ENCODE measurements at regions not wholly inside any gene's neighbourhood (a gene's known extent, or its start where the extent isn't known, plus 50 kb on each side); places are given as distances from the start of the nearest gene placed in this dataset.
A peak's percentile ranks its signal among the peaks of the same experiment; 100 is the strongest.

GRCh38 chrX:99795495-99795894, 614.6 kb downstream of the PCDH19 start:
- no peaks in the 10 kb centered on the region for H3K27me3 ChIP-seq (ENCODE audit: insufficient read depth, insufficient read length)
- no peaks in the 10 kb centered on the region for H3K36me3 ChIP-seq (ENCODE audit: insufficient read depth, insufficient read length, low read length)
- no peak for TF ChIP-seq YY1 (IDR thresholded peaks at IDR 0.05; ENCODE audit: insufficient read depth, insufficient read length)
- no peak overlapping the region for H3K9ac ChIP-seq (ENCODE audit: insufficient read length, low read depth)
- H3K4me3 ChIP-seq (ENCODE audit: insufficient read length, low read depth) = no peak overlapping the region
- H3K9me3 ChIP-seq (ENCODE audit: insufficient read depth, low read length) = peaks cover 20% of the 10 kb centered on the region; the same call in 1 of the 2 replicates
- no peaks in the 10 kb centered on the region for H3K4me1 ChIP-seq (ENCODE audit: insufficient read depth, insufficient read length)
- no peak for DNase-seq (ENCODE audit: low read depth, low spot score)

- Histone ChIP-seq H3K4me1 (ENCODE audit: insufficient read depth, insufficient read length) (no peaks in the 10 kb centered on the region), H3K27me3 (ENCODE audit: insufficient read depth, insufficient read length) (no peaks in the 10 kb centered on the region), H3K9ac (ENCODE audit: insufficient read length, low read depth) (no peak overlapping the region), H3K4me3 (ENCODE audit: insufficient read length, low read depth) (no peak overlapping the region), H3K9me3 (ENCODE audit: insufficient read depth, low read length) (no peaks in the 10 kb centered on the region), H3K36me3 (ENCODE audit: insufficient read depth, insufficient read length, low read length) (no peaks in the 10 kb centered on the region)
- DNase-seq (ENCODE audit: low read depth, low spot score) = no peak
- no peak for TF ChIP-seq ZNF274 (IDR thresholded peaks at IDR 0.05; ENCODE audit: low read depth, low read length)
- no peak for TF ChIP-seq SUZ12 (IDR thresholded peaks at IDR 0.05; ENCODE audit: extremely low read depth, insufficient read depth, insufficient read length)
- no peak for TF ChIP-seq YY1 (IDR thresholded peaks at IDR 0.05; ENCODE audit: insufficient read depth, insufficient read length)
Measured at GRCh38 chrX:99782516-99783040, 627.5 kb downstream of the PCDH19 start.

- no peak overlapping the region for H3K4me3 ChIP-seq (ENCODE audit: insufficient read length, low read depth)
- TF ChIP-seq SUZ12 (IDR thresholded peaks at IDR 0.05; ENCODE audit: extremely low read depth, insufficient read depth, insufficient read length) = no peak
- TF ChIP-seq ZNF274 (IDR thresholded peaks at IDR 0.05; ENCODE audit: low read depth, low read length) = no peak
- no peak for TF ChIP-seq YY1 (IDR thresholded peaks at IDR 0.05; ENCODE audit: insufficient read depth, insufficient read length)
Measured at GRCh38 chrX:99777912-99778311, 632.2 kb downstream of the PCDH19 start.

DNA sequence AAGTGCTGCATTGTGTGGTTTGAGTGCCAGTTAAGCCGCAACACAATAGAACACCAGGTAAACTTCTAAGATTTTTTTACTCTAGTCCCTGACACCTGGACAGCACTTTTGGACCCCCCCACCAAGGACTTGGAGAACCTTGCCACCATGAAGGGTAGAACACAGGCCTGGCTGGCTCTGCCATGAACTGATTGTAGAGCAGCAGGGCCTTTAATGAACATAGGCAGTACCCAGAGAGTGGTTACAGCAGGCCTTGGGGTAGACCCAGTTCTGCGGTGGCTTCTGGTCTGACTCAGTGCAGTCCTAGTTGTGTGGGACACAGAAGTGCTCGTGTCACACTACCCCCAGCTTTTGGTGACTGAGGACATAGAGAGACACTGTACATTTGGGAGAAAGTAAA, 648.3 kb downstream of the PCDH19 start:
- Histone ChIP-seq H3K9ac (ENCODE audit: insufficient read length, low read depth) (no peak overlapping the region), H3K9me3 (ENCODE audit: insufficient read depth, low read length) (peaks cover 21% of the 10 kb centered on the region; the same call in 1 of the 2 replicates), H3K36me3 (ENCODE audit: insufficient read depth, insufficient read length, low read length) (no peaks in the 10 kb centered on the region), H3K4me3 (ENCODE audit: insufficient read length, low read depth) (no peak overlapping the region), H3K4me1 (ENCODE audit: insufficient read depth, insufficient read length) (no peaks in the 10 kb centered on the region), H3K27me3 (ENCODE audit: insufficient read depth, insufficient read length) (no peaks in the 10 kb centered on the region)
- TF ChIP-seq SUZ12 (IDR thresholded peaks at IDR 0.05; ENCODE audit: extremely low read depth, insufficient read depth, insufficient read length) = no peak
- TF ChIP-seq ZNF274 (IDR thresholded peaks at IDR 0.05; ENCODE audit: low read depth, low read length) = no peak
- no peak for TF ChIP-seq YY1 (IDR thresholded peaks at IDR 0.05; ENCODE audit: insufficient read depth, insufficient read length)
- no peak for DNase-seq (ENCODE audit: low read depth, low spot score)

More at GRCh38 chrX:99777912-99778311, 632.2 kb downstream of the PCDH19 start:
- no peaks in the 10 kb centered on the region for H3K9me3 ChIP-seq (ENCODE audit: insufficient read depth, low read length)
- H3K36me3 ChIP-seq (ENCODE audit: insufficient read depth, insufficient read length, low read length) = no peaks in the 10 kb centered on the region
- no peak overlapping the region for H3K9ac ChIP-seq (ENCODE audit: insufficient read length, low read depth)
- no peaks in the 10 kb centered on the region for H3K4me1 ChIP-seq (ENCODE audit: insufficient read depth, insufficient read length)
- DNase-seq (ENCODE audit: low read depth, low spot score) = no peak
- H3K27me3 ChIP-seq (ENCODE audit: insufficient read depth, insufficient read length) = no peaks in the 10 kb centered on the region

DNA sequence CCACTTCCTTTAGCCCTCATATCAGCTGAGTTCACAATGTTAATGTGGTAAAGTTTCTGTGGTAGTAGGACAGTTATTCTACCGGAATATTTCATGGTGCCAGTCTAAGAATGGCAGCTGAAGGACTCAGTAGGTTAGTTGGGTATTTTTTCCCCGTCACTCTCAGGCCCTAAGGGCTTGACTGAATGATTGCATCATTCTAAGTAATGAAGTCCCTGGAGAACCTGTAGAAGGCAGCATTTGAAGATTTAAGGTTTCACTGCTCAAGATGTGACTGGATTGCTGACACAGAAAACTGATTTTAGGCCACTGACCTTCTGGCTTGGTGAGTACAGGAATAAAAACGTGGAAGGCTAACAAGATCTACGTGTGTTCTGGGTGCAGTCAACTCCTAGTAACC, 657.3 kb downstream of the PCDH19 start:
- H3K4me3 ChIP-seq (ENCODE audit: insufficient read length, low read depth) = no peak overlapping the region
- H3K9me3 ChIP-seq (ENCODE audit: insufficient read depth, low read length) = peaks cover 19% of the 10 kb centered on the region; the same call in 1 of the 2 replicates
- H3K4me1 ChIP-seq (ENCODE audit: insufficient read depth, insufficient read length) = no peaks in the 10 kb centered on the region
- TF ChIP-seq YY1 (IDR thresholded peaks at IDR 0.05; ENCODE audit: insufficient read depth, insufficient read length) = no peak
- TF ChIP-seq SUZ12 (IDR thresholded peaks at IDR 0.05; ENCODE audit: extremely low read depth, insufficient read depth, insufficient read length) = no peak
- TF ChIP-seq ZNF274 (IDR thresholded peaks at IDR 0.05; ENCODE audit: low read depth, low read length) = no peak
- no peak for DNase-seq (ENCODE audit: low read depth, low spot score)
- H3K36me3 ChIP-seq (ENCODE audit: insufficient read depth, insufficient read length, low read length) = no peaks in the 10 kb centered on the region
- no peak overlapping the region for H3K9ac ChIP-seq (ENCODE audit: insufficient read length, low read depth)
- H3K27me3 ChIP-seq (ENCODE audit: insufficient read depth, insufficient read length) = no peaks in the 10 kb centered on the region

DNA sequence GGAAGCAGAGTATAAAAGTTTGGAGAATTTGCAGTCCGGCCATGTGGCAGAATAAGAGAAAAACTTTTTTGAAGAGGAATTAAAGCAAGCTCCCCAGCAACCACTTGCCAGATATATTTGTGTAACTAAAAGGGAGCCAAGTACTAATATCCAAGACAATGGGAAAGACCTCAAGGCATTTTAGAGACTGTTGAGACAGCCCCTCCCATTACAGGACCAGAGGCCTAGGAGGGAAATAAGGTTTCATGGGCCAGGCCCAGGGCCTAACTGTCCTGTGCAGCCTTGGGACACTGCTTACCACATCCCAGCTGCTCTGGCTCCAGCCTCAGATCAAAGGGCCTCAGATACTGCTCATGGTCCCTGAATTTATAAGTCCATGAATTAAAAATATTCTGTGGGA, 659.4 kb downstream of the PCDH19 start:
- Histone ChIP-seq H3K4me3 (ENCODE audit: insufficient read length, low read depth) (no peak overlapping the region), H3K9me3 (ENCODE audit: insufficient read depth, low read length) (peaks cover 18% of the 10 kb centered on the region; the same call in 1 of the 2 replicates), H3K4me1 (ENCODE audit: insufficient read depth, insufficient read length) (no peaks in the 10 kb centered on the region), H3K36me3 (ENCODE audit: insufficient read depth, insufficient read length, low read length) (no peaks in the 10 kb centered on the region), H3K9ac (ENCODE audit: insufficient read length, low read depth) (no peak overlapping the region), H3K27me3 (ENCODE audit: insufficient read depth, insufficient read length) (no peaks in the 10 kb centered on the region)
- TF ChIP-seq SUZ12 (IDR thresholded peaks at IDR 0.05; ENCODE audit: extremely low read depth, insufficient read depth, insufficient read length) (no peak), ZNF274 (IDR thresholded peaks at IDR 0.05; ENCODE audit: low read depth, low read length) (no peak), YY1 (IDR thresholded peaks at IDR 0.05; ENCODE audit: insufficient read depth, insufficient read length) (no peak)
- peak; percentile 66 for DNase-seq (ENCODE audit: low read depth, low spot score)

DNA sequence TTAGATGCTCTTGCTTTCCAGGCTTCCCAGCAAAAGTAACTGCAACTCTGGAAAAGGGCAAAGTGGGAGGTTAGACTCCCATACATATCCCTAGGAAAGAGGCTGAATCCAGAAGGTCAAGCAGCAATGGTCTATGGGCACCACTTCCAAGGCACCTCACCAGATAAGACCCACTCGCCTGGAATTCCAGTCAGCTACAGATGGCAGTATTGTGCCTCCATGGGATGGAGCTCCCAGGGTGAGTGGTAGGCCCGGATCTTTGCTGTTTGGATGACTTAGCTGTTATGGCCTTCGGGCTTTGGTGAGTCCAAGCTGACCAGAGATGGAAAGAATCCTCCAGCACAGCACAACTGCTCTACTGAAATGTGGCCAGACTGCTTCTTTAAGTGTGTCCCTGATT, 688.0 kb downstream of the PCDH19 start:
- Histone ChIP-seq H3K4me1 (ENCODE audit: insufficient read depth, insufficient read length) (no peaks in the 10 kb centered on the region), H3K9ac (ENCODE audit: insufficient read length, low read depth) (no peak overlapping the region), H3K4me3 (ENCODE audit: insufficient read length, low read depth) (no peak overlapping the region), H3K9me3 (ENCODE audit: insufficient read depth, low read length) (no peaks in the 10 kb centered on the region), H3K36me3 (ENCODE audit: insufficient read depth, insufficient read length, low read length) (no peaks in the 10 kb centered on the region), H3K27me3 (ENCODE audit: insufficient read depth, insufficient read length) (no peaks in the 10 kb centered on the region)
- no peak for TF ChIP-seq YY1 (IDR thresholded peaks at IDR 0.05; ENCODE audit: insufficient read depth, insufficient read length)
- TF ChIP-seq ZNF274 (IDR thresholded peaks at IDR 0.05; ENCODE audit: low read depth, low read length) = no peak
- TF ChIP-seq SUZ12 (IDR thresholded peaks at IDR 0.05; ENCODE audit: extremely low read depth, insufficient read depth, insufficient read length) = no peak
- no peak for DNase-seq (ENCODE audit: low read depth, low spot score)
